Neural cell (in vitro differentiated cells): ENCODE measurements at regions not wholly inside any gene's neighbourhood (a gene's known extent, or its start where the extent isn't known, plus 50 kb on each side); places are given as distances from the start of the nearest gene placed in this dataset.

Source experiments
- H2AFZ ChIP-seq: fragments of 200-600, 300-800 bp; sonication (generic), shearing (Covaris generic); 2 replicates; pipeline ENCODE4 v1.6.0; 2014; ENCODE audit warnings: low read depth, mild to moderate bottlenecking, antibody characterized with exemption, low read length, moderate library complexity
- H3F3A ChIP-seq: fragments of 200-600 bp; shearing (Covaris generic); 2 replicates; pipeline ENCODE4 v1.6.1; 2016; ENCODE audit warnings: mild to moderate bottlenecking, moderate library complexity, mixed read lengths, antibody characterized with exemption, low read length; ENCODE audit not compliant: insufficient read depth, poor library complexity, severe bottlenecking
- H3K27ac ChIP-seq: fragments of 200-600, 300-800 bp; sonication (generic), shearing (Covaris generic); 2 replicates; pipeline ENCODE4 v1.5.1; 2014; ENCODE audit warnings: mild to moderate bottlenecking, low read length, moderate library complexity
- H3K27me3 ChIP-seq: fragments of 300-800, 200-600 bp; sonication (generic), shearing (Covaris generic); 2 replicates; pipeline ENCODE4 v1.6.0; 2014; ENCODE audit warnings: mild to moderate bottlenecking, low read depth, low read length, moderate library complexity; ENCODE audit not compliant: insufficient read depth
- H3K36me3 ChIP-seq: fragments of 300-800, 200-600 bp; sonication (generic), shearing (Covaris generic); 2 replicates; pipeline ENCODE4 v1.5.1; 2014; ENCODE audit warnings: mild to moderate bottlenecking, antibody characterized with exemption, low read length, moderate library complexity; ENCODE audit not compliant: insufficient read depth
- H3K4me2 ChIP-seq: fragments of 300-800, 200-600 bp; sonication (generic), shearing (Covaris generic); 2 replicates; pipeline ENCODE4 v1.6.0; 2014; ENCODE audit warnings: mild to moderate bottlenecking, low read length
- H3K4me3 ChIP-seq: fragments of 300-800, 200-600 bp; sonication (generic), shearing (Covaris generic); 2 replicates; pipeline ENCODE4 v1.5.1; 2014; ENCODE audit warnings: mild to moderate bottlenecking, low read length, moderate library complexity
- H3K79me2 ChIP-seq: fragments of 200-600 bp; shearing (Covaris generic); replicated peaks from 2 replicates; pipeline ENCODE4 v1.6.0; 2014; ENCODE audit warnings: mild to moderate bottlenecking, low read length, moderate library complexity; ENCODE audit not compliant: insufficient read depth
- H3K9ac ChIP-seq: fragments of 300-800, 200-600 bp; sonication (generic), shearing (Covaris generic); 2 replicates; pipeline ENCODE4 v1.6.1; 2016; ENCODE audit warnings: mild to moderate bottlenecking, low read length, mixed read lengths
- H3K9me2 ChIP-seq: fragments of 200-600 bp; shearing (Covaris generic); 2 replicates; pipeline ENCODE4 v1.6.1; 2016; ENCODE audit warnings: mild to moderate bottlenecking, low read length, mixed read lengths; ENCODE audit not compliant: insufficient read depth
- H3K9me3 ChIP-seq: fragments of 200-600, 300-800 bp; sonication (generic), shearing (Covaris generic); 2 replicates; pipeline ENCODE4 v1.6.1; 2016; ENCODE audit warnings: mild to moderate bottlenecking, mixed run types, low read length, moderate library complexity, mixed read lengths
- H4K20me1 ChIP-seq: fragments of 200-600 bp; shearing (Covaris generic); 2 replicates; pipeline ENCODE4 v1.6.1; 2016; ENCODE audit warnings: mild to moderate bottlenecking, mixed run types; ENCODE audit not compliant: insufficient read depth
- EP300 ChIP-seq: fragments of 450-650 bp; conservative IDR thresholded peaks from 2 replicates; pipeline ENCODE4 v1.6.1; 2014; ENCODE audit warnings: antibody characterized with exemption, mild to moderate bottlenecking, moderate library complexity; ENCODE audit not compliant: poor library complexity, severe bottlenecking
- EZH2 ChIP-seq: fragments of 200-600, 300-800 bp; shearing (Covaris generic), sonication (generic); IDR thresholded peaks from 2 replicates; pipeline ENCODE4 v1.6.1; 2014; ENCODE audit warnings: antibody characterized with exemption, low read length, borderline replicate concordance, mild to moderate bottlenecking; ENCODE audit not compliant: insufficient read depth, poor library complexity, severe bottlenecking
- MXI1 ChIP-seq: fragments of 450-650 bp; conservative IDR thresholded peaks from 2 replicates; pipeline ENCODE4 v1.6.1; 2014; ENCODE audit warnings: antibody characterized with exemption, mild to moderate bottlenecking; ENCODE audit not compliant: poor library complexity, severe bottlenecking
- POLR2AphosphoS5 ChIP-seq: IDR thresholded peaks from 2 replicates; pipeline ENCODE4 v1.6.1; 2012
- RAD21 ChIP-seq: fragments of 450-650 bp; conservative IDR thresholded peaks from 2 replicates; pipeline ENCODE4 v1.6.1; 2014; ENCODE audit warnings: antibody characterized with exemption, mild to moderate bottlenecking, moderate library complexity
- SMC3 ChIP-seq: fragments of 450-650 bp; conservative IDR thresholded peaks from 2 replicates; pipeline ENCODE4 v1.6.1; 2014; ENCODE audit warnings: antibody characterized with exemption, mild to moderate bottlenecking, moderate library complexity; ENCODE audit not compliant: poor library complexity
- TAF1 ChIP-seq: IDR thresholded peaks from 2 replicates; pipeline ENCODE4 v1.6.1; 2012; ENCODE audit warnings: low read depth
- TF ChIP-seq, protein P1 (sequence below): fragments of 450-650 bp; IDR thresholded peaks from 2 replicates; pipeline ENCODE4 v1.5.1; 2014; ENCODE audit warnings: antibody characterized with exemption, mild to moderate bottlenecking, moderate library complexity; ENCODE audit not compliant: poor library complexity, severe bottlenecking
- TF ChIP-seq, protein P2 (sequence below): IDR thresholded peaks from 2 replicates; pipeline ENCODE4 v1.6.1; 2012; ENCODE audit warnings: borderline replicate concordance

DNA sequence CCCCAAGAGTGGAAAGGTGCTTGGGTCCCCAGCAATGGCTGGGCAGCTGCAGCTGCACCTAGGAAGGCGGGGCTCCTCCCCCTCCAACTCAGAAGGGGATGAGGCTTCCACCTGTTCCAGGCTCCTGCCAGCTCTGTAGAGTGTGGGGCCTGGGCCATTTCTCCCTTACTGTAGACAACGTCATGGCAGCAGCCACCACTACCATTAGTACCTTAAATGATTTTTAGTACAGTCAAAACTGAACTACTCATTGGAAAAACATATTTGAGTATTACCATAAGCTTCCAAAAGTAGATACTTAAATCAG lies 1274.2 kb upstream of the GBE1 start:
- Histone ChIP-seq H3K9me3 (no peaks in the 10 kb centered on the region), H3K27ac (no peak overlapping the region), H2AFZ (no peak overlapping the region), H3K9me2 (no peaks in the 10 kb centered on the region), H3K9ac (no peak overlapping the region), H3K36me3 (no peaks in the 10 kb centered on the region), H3K27me3 (no peaks in the 10 kb centered on the region), H4K20me1 (no peaks in the 10 kb centered on the region), H3K79me2 (no peaks in the 10 kb centered on the region), H3F3A (no peaks in the 10 kb centered on the region), H3K4me2 (no peak overlapping the region), H3K4me3 (no peak overlapping the region)
- TF ChIP-seq, protein P1, sequence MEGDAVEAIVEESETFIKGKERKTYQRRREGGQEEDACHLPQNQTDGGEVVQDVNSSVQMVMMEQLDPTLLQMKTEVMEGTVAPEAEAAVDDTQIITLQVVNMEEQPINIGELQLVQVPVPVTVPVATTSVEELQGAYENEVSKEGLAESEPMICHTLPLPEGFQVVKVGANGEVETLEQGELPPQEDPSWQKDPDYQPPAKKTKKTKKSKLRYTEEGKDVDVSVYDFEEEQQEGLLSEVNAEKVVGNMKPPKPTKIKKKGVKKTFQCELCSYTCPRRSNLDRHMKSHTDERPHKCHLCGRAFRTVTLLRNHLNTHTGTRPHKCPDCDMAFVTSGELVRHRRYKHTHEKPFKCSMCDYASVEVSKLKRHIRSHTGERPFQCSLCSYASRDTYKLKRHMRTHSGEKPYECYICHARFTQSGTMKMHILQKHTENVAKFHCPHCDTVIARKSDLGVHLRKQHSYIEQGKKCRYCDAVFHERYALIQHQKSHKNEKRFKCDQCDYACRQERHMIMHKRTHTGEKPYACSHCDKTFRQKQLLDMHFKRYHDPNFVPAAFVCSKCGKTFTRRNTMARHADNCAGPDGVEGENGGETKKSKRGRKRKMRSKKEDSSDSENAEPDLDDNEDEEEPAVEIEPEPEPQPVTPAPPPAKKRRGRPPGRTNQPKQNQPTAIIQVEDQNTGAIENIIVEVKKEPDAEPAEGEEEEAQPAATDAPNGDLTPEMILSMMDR: no peak
- no peak for TF ChIP-seq TAF1
- TF ChIP-seq MXI1: no peak
- TF ChIP-seq EZH2: no peak
- TF ChIP-seq EP300: no peak
- no peak for TF ChIP-seq SMC3
- TF ChIP-seq RAD21: no peak
- no peak for TF ChIP-seq POLR2AphosphoS5
- TF ChIP-seq, protein P2, sequence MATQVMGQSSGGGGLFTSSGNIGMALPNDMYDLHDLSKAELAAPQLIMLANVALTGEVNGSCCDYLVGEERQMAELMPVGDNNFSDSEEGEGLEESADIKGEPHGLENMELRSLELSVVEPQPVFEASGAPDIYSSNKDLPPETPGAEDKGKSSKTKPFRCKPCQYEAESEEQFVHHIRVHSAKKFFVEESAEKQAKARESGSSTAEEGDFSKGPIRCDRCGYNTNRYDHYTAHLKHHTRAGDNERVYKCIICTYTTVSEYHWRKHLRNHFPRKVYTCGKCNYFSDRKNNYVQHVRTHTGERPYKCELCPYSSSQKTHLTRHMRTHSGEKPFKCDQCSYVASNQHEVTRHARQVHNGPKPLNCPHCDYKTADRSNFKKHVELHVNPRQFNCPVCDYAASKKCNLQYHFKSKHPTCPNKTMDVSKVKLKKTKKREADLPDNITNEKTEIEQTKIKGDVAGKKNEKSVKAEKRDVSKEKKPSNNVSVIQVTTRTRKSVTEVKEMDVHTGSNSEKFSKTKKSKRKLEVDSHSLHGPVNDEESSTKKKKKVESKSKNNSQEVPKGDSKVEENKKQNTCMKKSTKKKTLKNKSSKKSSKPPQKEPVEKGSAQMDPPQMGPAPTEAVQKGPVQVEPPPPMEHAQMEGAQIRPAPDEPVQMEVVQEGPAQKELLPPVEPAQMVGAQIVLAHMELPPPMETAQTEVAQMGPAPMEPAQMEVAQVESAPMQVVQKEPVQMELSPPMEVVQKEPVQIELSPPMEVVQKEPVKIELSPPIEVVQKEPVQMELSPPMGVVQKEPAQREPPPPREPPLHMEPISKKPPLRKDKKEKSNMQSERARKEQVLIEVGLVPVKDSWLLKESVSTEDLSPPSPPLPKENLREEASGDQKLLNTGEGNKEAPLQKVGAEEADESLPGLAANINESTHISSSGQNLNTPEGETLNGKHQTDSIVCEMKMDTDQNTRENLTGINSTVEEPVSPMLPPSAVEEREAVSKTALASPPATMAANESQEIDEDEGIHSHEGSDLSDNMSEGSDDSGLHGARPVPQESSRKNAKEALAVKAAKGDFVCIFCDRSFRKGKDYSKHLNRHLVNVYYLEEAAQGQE: no peak

DNA sequence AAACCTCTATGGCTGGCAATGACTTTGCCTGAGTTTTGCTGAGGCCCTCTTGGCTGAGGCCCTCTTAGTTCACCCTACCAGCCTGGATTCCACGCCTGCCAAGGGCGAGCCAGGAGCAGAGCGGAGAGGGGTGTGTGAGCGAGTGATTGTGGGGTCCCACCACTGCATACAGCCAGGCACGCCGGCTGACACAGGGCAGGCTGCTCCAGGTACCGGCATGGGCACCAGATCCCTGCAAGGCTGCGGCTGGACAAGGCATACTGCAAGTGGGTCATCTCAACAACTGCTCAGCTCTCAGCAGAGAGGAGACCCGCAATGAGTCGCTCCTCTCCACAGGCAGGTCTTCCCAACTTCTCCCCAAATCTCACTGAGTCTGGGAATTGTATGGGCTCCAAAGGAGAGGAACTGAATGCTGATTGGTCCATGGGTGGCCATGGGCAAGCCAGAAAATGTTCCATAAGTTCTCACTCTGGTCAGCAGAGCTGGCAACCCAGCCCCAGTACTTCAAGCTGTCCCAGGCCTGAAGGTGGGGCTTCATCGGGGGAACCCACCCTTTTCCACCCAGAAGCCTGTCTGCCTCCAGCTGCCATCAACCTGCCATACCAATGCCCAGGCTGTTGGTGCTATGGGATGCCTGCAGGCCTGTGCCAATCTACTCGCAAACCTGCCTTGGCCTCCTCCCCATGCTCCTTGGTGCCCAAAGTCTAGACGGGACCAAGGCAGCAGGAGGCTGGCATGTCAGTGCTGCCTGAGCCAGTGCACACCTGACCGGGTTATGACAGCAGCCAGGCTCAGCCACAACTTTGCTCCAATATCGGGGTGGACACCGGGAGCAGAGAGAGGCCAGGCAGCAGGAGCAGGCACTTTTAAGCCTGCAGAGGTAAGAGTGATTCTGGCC lies 1273.6 kb upstream of the GBE1 start:
- Histone ChIP-seq H3K27me3 (no peaks in the 10 kb centered on the region), H3F3A (no peaks in the 10 kb centered on the region), H3K4me3 (no peak overlapping the region), H3K27ac (no peak overlapping the region), H3K4me2 (no peak overlapping the region), H3K79me2 (no peaks in the 10 kb centered on the region), H3K9ac (no peak overlapping the region), H3K9me3 (no peaks in the 10 kb centered on the region), H4K20me1 (no peaks in the 10 kb centered on the region), H2AFZ (no peak overlapping the region), H3K36me3 (no peaks in the 10 kb centered on the region), H3K9me2 (no peaks in the 10 kb centered on the region)
- TF ChIP-seq POLR2AphosphoS5 (no peak), EZH2 (no peak), EP300 (no peak), RAD21 (no peak), TAF1 (no peak), SMC3 (no peak)
- TF ChIP-seq, protein P1: no peak
- TF ChIP-seq, protein P2: no peak
